ENCODE measurements at regions not wholly inside any gene's neighbourhood (a gene's known extent, or its start where the extent isn't known, plus 50 kb on each side); places are given as distances from the start of the nearest gene placed in this dataset.
"Not testable (repeated sequence)": the region's sequence is repeated elsewhere in the genome, so short reads cannot be mapped to it uniquely, and the experiment has no call there.

DNA sequence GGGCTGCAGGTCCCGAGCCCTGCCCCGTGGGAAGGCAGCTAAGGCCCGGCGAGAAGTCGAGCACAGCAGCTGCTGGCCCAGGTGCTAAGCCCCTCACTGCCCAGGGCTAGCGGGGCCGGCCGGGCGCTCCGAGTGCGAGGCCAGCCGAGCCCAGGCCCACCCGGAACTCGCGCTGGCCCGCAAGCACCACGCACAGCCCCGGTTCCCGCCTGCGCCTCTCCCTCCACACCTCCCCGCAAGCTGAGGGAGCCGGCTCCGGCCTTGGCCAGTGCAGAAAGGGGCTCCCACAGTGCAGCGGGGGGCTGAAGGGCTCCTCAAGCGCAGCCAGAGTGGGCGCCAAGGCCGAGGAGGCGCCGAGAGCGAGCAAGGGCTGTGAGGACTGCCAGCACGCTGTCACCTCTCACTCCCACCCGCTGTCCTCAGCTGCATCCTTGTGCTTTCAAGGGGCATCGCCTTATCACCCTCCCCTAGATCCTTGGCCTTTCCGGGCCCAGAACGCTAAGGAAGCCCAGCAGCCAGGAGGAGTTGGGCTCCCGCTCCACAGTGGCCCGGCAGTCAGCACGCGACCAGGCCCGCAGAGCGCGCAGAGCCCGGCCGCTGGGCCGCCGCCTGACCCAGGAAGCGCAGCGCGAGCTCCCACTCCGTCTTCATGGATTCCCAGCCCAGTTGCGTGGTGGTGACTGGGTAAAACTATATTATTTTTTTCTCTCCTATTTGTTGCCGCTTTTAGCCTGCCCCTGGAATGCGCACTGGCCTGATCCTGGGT lies 144.1 kb downstream of the ARRDC4 start:
- DNase-seq; H3K36me3 Mint-ChIP-seq; H3K27ac Mint-ChIP-seq; H3K27me3 Mint-ChIP-seq (ENCODE audit: low read depth in 3 of 3); H3K9me3 Mint-ChIP-seq; H3K4me1 Mint-ChIP-seq; H3K4me3 Mint-ChIP-seq: not testable (repeated sequence)

DNA sequence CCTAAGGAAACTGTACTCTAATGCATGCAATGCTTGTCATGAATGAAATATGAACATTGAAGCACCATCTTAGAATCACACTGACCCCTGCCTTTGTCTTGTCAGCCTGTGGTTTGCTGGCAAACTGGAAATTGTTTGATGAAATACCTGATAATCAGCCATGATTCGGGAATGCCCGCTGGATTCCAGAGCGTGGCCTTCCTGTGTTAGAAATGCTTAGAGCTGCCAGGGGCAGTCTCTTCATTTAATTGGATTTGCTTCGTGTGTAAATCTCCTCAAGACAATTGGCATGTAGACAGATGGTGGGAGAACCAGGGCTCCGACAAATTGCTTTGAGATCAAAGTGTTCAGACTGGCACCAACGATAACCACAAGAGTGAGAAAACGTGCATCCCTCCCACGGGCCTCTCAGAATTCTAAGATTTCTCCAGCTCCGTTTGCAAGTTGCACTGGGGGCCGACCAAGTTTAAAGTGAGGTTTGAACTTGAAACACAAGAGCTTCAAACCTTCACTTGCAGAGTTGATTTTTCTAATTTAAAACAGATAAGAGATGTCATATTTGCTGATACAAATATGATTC lies 146.2 kb downstream of the ARRDC4 start:
- not testable (repeated sequence) for H3K4me3 Mint-ChIP-seq

DNA sequence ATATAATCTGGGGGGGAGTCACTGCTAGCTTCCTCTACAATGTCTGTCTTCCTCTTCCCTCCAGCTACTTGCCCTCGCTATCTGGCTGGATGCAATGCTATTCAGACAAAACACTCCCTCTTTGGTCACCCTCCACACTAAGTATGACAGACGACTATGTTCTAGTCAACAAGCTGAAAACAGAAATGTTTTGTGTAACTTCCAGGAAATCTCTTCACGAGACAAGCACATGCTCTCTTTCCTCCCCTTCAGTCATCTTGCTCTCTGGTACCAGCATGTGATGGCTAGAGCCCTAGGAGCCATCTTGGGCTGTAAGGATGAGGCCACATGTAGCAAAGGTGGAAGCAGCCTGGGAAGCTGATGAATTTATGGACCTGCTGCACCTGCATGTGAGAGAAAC lies 151.3 kb downstream of the ARRDC4 start:
- no peak overlapping the region for H3K27ac Mint-ChIP-seq
- no peaks in the 10 kb centered on the region for H3K36me3 Mint-ChIP-seq
- no peak for DNase-seq
- no peak overlapping the region for H3K4me3 Mint-ChIP-seq
- H3K27me3 Mint-ChIP-seq (ENCODE audit: low read depth in 3 of 3), result peaks cover 2 to 5% (median 4%) of the 10 kb centered on the region in 3 donors
- no peaks in the 10 kb centered on the region for H3K4me1 Mint-ChIP-seq
- peaks cover 0 to 5% (median 0%) of the 10 kb centered on the region in 6 donors for H3K9me3 Mint-ChIP-seq

More for the DNA sequence above, 146.2 kb downstream of the ARRDC4 start:
- H3K27ac Mint-ChIP-seq; H3K36me3 Mint-ChIP-seq; H3K27me3 Mint-ChIP-seq (ENCODE audit: low read depth in 3 of 3); H3K4me1 Mint-ChIP-seq; DNase-seq; H3K9me3 Mint-ChIP-seq: not testable (repeated sequence)

DNA sequence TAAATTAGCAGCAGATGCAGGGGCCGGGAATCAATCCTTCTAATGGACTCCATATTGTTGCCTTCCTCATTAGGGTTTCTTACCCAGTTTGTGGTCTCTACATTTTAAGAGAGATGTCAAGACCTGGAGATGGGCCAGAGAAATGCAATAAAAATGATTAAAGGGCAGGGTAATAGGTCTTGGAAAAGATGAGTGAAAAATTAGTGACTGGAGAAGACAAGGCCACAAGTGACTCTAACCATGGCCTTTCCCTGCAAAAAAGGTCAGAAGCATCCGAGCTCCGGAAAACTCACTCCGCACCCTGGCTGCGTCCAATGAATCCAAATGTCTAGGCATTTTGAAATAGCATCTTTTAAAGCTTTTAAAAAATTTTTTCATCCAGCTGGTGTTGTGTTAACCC lies 152.8 kb downstream of the ARRDC4 start:
- Mint-ChIP-seq H3K27ac (no peak overlapping the region), H3K36me3 (no peaks in the 10 kb centered on the region), H3K27me3 (ENCODE audit: low read depth in 3 of 3) (peaks cover 0 to 5% (median 4%) of the 10 kb centered on the region in 3 donors), H3K9me3 (peaks cover 0 to 5% (median 0%) of the 10 kb centered on the region in 6 donors), H3K4me1 (no peaks in the 10 kb centered on the region), H3K4me3 (no peak overlapping the region)
- DNase-seq, result no peak

DNA sequence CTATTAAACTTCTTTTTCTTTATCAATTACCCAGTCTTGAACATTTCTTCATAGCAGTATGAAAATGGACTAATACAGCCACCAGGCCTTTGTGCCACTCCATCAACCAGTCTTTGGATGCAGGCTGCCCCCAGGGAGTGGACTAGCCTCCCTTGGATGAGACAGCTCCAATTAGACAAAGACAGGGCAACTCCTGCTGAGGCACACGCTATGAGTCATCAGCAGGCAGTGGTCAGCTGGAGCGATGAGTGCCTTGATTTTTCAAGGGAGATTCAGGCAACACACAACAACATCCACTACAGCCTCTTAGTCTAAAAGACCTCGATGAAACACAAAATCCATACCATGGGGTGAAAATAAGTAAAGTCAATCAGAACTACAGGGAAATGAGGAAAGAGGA lies 160.1 kb downstream of the ARRDC4 start:
- Mint-ChIP-seq H3K9me3 (no peaks in the 10 kb centered on the region), H3K4me1 (peaks cover 4 to 7% of the 10 kb centered on the region in 2 donors), H3K36me3 (peaks cover 0 to 3% (median 0%) of the 10 kb centered on the region in 3 donors), H3K27ac (no peak overlapping the region), H3K27me3 (ENCODE audit: low read depth in 3 of 3) (peaks cover 0 to 3% (median 3%) of the 10 kb centered on the region in 3 donors), H3K4me3 (no peak overlapping the region)
- no peak for DNase-seq

DNA sequence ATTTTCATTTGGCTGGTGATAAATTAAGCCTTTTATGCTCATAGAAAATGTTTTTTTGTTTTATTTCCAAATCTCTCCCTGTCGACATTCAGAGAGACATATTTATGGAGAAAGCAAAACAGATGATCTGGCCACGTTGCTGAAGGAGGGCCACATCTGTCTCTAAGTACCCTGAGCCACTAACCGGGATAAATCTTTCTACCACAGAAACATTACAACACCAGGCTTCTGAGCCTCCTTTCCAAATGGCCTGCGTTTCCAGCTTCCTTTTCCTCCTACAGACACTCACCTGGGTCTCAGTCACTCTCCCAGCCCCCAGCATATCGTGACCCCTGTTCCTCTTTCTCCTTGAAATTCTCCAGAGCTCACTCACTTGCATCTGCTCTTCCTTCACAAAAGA lies 161.0 kb downstream of the ARRDC4 start:
- no peak for DNase-seq
- Mint-ChIP-seq H3K9me3 (no peaks in the 10 kb centered on the region), H3K27ac (no peak overlapping the region), H3K4me1 (peaks cover 12% of the 10 kb centered on the region in 2 donors), H3K36me3 (peaks cover 0 to 3% (median 0%) of the 10 kb centered on the region in 3 donors), H3K4me3 (no peak overlapping the region), H3K27me3 (ENCODE audit: low read depth in 3 of 3) (peaks cover 0 to 3% (median 0%) of the 10 kb centered on the region in 3 donors)

DNA sequence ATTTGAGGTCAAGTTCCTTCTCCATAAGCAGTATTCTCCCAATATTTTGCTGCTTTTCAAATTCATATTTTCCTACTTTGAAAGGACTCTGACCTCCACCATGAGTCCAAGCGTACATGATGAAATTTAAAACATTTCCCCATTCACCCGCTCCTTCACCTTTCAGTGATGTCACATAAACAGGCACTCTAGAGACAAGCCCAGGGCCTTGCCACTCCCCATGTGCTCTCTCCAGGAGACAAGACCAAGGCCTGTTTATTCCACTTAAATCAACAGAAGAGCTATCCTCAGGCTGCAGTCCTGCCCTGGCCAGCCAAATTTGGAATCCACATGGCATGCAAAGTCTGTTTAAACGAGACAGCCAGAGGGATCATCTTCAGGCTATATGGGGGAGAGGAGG lies 161.5 kb downstream of the ARRDC4 start:
- no peak for DNase-seq
- peaks cover 16% of the 10 kb centered on the region in 2 donors for H3K4me1 Mint-ChIP-seq
- H3K27me3 Mint-ChIP-seq (ENCODE audit: low read depth in 3 of 3), result peaks cover 0 to 3% (median 0%) of the 10 kb centered on the region in 3 donors
- H3K9me3 Mint-ChIP-seq, result no peaks in the 10 kb centered on the region
- H3K36me3 Mint-ChIP-seq, result peaks cover 0 to 3% (median 0%) of the 10 kb centered on the region in 3 donors
- H3K4me3 Mint-ChIP-seq, result no peak overlapping the region
- no peak overlapping the region for H3K27ac Mint-ChIP-seq

DNA sequence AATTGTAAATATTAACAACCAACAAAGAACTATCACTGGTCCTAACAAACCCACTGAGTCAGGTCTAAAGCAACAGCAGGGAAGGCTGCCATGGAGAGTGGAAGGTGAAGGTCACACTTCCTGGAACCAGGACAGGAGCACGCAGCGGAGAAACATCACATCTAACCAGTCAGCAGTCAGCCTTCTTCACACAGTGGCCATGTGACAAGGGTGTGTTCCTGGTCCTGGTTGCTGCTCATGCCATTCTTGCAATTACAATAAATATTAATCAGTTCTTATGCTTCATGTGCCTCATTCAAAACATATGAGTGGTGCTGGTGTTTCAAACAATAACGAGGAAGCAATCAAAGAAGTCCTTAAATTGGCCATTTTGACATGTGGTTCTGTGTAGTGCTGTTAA lies 162.8 kb downstream of the ARRDC4 start:
- DNase-seq, result no peak
- Mint-ChIP-seq H3K27ac (peak overlapping the region in 1 of 6 donors; percentile 6), H3K9me3 (no peaks in the 10 kb centered on the region), H3K36me3 (peaks cover 0 to 3% (median 0%) of the 10 kb centered on the region in 3 donors), H3K27me3 (ENCODE audit: low read depth in 3 of 3) (peaks cover 0 to 3% (median 2%) of the 10 kb centered on the region in 3 donors), H3K4me3 (no peak overlapping the region), H3K4me1 (peaks cover 29 to 30% of the 10 kb centered on the region in 2 donors)

DNA sequence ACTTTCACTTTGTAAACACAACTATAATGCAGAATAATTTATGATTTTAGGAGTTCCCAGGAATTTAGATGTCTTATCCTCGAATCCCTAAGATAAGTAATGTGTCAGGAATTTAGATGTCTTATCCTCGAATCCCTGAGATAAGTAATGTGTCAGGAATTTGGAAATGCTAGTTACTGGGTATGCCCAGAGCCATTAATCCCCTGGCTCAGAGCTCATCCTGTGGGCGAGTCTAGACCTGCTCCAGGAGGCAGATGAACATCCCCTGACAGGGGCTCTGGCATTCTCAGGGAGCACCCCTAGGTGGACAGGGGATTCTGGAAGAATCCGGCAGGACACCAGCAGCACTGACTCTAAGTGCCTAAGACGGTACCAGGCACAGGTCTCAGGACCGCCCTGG lies 163.3 kb downstream of the ARRDC4 start:
- no peak for DNase-seq
- Mint-ChIP-seq H3K27ac (no peak overlapping the region), H3K4me1 (peaks cover 35% of the 10 kb centered on the region in 2 donors), H3K4me3 (no peak overlapping the region), H3K36me3 (peaks cover 0 to under 1% (median 0%) of the 10 kb centered on the region in 3 donors), H3K9me3 (no peaks in the 10 kb centered on the region), H3K27me3 (ENCODE audit: low read depth in 3 of 3) (peaks cover 0 to 4% (median 3%) of the 10 kb centered on the region in 3 donors)

DNA sequence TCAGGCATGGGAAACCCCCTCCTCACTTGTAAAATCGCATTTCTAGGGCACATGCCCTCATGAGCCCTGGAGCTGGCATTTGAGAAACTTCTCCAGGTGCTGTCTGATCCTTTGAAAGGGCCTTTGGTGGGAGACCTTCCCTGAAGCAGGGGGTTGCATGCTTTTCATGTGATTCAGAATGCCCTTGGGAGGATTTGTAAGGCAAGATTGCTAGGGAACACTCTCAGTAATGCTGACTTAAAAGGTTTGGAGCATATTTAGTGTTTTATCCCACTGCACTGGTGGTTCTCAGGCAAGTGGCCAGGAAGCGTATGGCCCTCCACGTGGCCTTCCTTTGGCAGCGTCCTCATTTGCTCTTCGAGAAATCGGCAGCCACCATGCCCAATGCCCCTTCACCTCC lies 164.1 kb downstream of the ARRDC4 start:
- peaks cover 0 to 4% (median under 1%) of the 10 kb centered on the region in 3 donors for H3K27me3 Mint-ChIP-seq (ENCODE audit: low read depth in 3 of 3)

DNA sequence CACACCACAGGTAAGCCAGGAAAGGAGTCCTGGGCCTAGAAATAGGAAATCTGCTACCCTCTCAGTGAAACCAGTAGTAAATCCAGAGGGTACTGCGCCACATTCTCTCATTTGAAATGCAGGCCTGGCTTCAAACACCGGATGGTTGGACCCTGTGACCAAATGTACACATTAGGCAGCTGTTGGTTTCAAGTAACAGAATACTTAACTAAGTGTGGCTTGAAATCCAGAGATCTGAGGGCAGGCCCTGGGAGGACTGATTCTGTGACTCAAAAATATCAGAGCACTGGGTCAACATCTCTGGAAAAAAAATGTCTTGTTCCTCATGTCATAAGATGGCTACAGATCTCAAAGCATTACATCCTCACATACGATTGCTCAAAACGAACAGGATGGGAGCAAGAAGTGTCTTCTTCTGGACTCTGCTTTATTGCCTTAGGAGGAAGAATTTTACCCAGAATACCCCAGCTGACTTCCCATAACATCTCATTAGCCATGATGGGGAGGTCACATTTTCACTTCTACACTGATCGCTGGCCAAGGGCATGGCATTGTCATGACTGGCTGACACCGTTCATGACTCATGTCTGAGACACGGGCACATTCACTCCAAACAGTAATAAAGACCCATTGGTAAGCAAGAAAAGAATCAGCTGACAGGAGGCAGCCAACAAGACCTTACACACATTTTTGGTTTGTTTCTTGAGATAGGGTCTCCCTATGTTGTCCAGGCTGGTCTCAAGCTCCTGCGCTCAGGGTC lies 166.0 kb downstream of the ARRDC4 start:
- H3K27ac Mint-ChIP-seq, result peak overlapping the region; percentile 56 to 92 (median 76)
- H3K4me3 Mint-ChIP-seq, result peak overlapping the region in 3 of 5 donors; percentile 10 to 83 (median 26)
- no peak for DNase-seq
- H3K9me3 Mint-ChIP-seq, result peaks cover 0 to 2% (median 0%) of the 10 kb centered on the region in 6 donors
- H3K27me3 Mint-ChIP-seq (ENCODE audit: low read depth in 3 of 3), result peaks cover 2 to 4% (median 4%) of the 10 kb centered on the region in 3 donors
- peaks cover 43 to 47% of the 10 kb centered on the region in 2 donors for H3K4me1 Mint-ChIP-seq
- no peaks in the 10 kb centered on the region for H3K36me3 Mint-ChIP-seq

More for the DNA sequence above, 164.1 kb downstream of the ARRDC4 start:
- Mint-ChIP-seq H3K4me1 (peaks cover 41 to 43% of the 10 kb centered on the region in 2 donors), H3K9me3 (no peaks in the 10 kb centered on the region), H3K36me3 (no peaks in the 10 kb centered on the region), H3K27ac (peak overlapping the region in 2 of 6 donors; percentile 43 to 71), H3K4me3 (no peak overlapping the region)
- no peak for DNase-seq

DNA sequence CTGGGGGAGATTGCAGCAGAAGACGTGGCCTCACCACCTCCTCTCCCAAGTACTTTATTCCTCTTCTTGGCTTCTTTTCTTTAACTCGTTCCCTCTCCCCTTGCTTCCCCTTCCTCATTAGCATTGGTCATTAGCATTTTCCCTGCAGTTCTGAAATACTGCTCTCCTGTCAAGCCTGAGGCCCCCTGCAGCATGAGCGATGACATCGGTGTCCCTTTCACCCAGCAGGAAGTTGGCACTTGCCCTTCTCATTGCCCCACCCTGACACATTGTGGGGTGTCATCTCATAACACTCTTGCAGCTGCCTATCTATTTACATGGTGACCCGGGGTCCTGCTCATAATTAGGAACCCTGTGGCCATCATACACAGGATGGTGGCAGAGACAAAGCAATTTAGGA lies 167.1 kb downstream of the ARRDC4 start:
- peak; percentile 40 to 64 (median 41) for DNase-seq
- H3K27me3 Mint-ChIP-seq (ENCODE audit: low read depth in 3 of 3), result peaks cover 2 to 5% (median 4%) of the 10 kb centered on the region in 3 donors
- H3K4me1 Mint-ChIP-seq, result peaks cover 43 to 47% of the 10 kb centered on the region in 2 donors
- H3K4me3 Mint-ChIP-seq, result peak overlapping the region; percentile 60 to 83 (median 73)
- H3K36me3 Mint-ChIP-seq, result no peaks in the 10 kb centered on the region
- peaks cover 0 to 4% (median 0%) of the 10 kb centered on the region in 6 donors for H3K9me3 Mint-ChIP-seq
- peak overlapping the region; percentile 71 to 96 (median 88) for H3K27ac Mint-ChIP-seq

DNA sequence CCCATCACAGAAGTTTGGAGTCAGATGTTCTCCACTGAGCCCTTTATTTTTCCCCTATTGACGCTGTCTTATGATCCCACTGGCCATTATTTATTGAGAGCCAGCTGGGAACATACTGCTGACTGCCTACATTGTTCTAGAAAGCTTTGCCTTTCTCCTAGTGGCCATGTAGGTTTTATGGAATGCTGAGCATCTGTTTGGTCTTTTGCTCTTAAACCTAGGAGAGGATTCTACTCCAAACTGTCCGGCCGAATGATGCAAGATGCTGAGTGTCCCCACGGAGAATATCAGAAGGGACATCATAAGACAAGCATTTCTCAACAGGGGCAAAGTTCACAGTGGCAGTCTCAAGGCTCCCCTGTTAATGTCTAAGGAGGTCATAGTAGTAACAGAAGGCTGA lies 171.4 kb downstream of the ARRDC4 start:
- H3K27ac Mint-ChIP-seq, result no peak overlapping the region
- peaks cover 27 to 31% of the 10 kb centered on the region in 2 donors for H3K4me1 Mint-ChIP-seq

More for the DNA sequence above, 171.4 kb downstream of the ARRDC4 start:
- Mint-ChIP-seq H3K27me3 (ENCODE audit: low read depth in 3 of 3) (peaks cover 3 to 11% (median 7%) of the 10 kb centered on the region in 3 donors), H3K4me3 (no peak overlapping the region), H3K36me3 (peaks cover 0 to 5% (median 3%) of the 10 kb centered on the region in 3 donors), H3K9me3 (peaks cover 0 to 4% (median 0%) of the 10 kb centered on the region in 6 donors)
- DNase-seq, result no peak

All from immature natural killer cell (primary cell).